HG03095 (cell line): ENCODE measurements at regions not wholly inside any gene's neighbourhood (a gene's known extent, or its start where the extent isn't known, plus 50 kb on each side); places are given as distances from the start of the nearest gene placed in this dataset.

Source experiments
- ATAC-seq: cut with Tn5 transposase; IDR thresholded peaks from one replicate; pipeline ENCODE4 v1.9.1; 2021; ENCODE audit warnings: moderate library complexity; ENCODE audit not compliant: unreplicated experiment

GRCh38 chr3:156760333-156760732, 65.8 kb upstream of the LEKR1 start:
- ATAC-seq = peak; percentile 89

DNA sequence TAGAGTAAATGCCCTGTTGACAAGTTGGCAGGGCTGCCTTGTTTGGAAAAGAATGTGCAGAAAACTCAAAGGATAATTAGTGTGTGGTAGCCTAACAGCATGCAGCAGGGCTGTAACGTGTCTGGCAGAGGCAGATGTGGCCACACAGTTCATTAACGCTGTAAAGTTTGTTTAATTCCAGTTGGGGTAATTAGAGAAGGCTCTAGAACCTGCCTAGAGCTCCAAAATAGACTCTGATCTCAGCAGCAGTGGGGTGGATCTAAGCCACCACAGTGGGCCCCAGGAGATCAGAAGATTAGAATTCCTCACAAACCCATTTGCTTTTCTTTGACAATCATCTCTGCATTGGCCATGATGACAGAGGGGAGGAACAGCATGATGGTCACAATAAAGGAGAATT, 65.1 kb upstream of the LEKR1 start:
- ATAC-seq = no peak

DNA sequence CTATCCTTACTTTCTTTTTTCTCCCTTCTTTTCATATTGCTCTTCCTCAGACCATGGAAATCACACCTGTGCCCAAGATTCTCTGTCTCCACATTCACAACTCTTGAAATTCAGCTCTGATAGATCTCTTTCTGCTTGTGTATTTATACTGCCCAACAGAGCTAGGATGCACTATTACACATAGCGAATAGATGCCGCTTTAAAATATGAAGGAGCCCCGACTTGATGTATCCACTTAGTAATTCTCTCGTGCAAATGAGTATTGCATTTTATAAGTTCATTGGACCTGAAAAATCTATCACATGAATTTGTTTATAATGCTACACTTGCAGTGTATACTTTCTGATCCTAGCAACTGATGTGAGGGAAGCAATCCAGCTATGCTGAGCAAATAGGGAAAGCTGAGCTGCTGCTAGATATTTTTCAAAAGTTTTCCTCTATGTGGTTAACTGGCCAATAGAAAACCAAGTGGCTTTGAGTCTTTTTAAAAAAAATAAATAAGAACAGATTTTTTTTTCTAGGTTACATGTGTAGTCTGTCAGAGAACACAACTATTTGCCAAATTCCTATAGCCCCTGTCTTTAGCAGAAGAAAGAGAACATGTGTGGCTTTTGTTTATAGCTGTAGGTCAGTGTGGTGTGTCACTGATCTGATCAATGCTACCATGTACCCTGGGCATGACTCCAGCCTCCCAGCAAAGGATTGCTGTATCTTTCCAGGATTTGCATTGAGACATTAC, 64.3 kb upstream of the LEKR1 start:
- no peak for ATAC-seq

- no peak for ATAC-seq
Measured at GRCh38 chr3:156762631-156763185, 63.4 kb upstream of the LEKR1 start.

DNA sequence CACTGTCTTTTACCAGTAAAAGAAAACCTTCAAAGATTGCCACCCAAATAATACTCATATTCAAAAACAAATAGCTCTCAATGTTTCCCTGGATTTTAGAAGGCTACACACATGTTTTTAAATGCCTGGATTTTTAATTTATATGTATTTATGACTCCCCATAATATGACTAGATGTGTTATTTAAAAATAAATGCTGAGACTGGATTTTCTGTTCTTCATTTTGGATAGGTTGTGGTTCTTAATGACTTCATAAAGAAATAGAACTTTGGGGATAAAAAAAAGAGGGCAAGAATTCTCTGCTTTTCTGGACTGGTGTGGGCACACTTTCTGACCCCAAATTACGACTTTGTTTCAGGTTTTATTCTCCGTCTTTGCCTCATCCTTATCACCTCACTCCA, 62.8 kb upstream of the LEKR1 start:
- ATAC-seq = no peak

GRCh38 chr3:156763931-156764720, 62.0 kb upstream of the LEKR1 start:
- no peak for ATAC-seq

DNA sequence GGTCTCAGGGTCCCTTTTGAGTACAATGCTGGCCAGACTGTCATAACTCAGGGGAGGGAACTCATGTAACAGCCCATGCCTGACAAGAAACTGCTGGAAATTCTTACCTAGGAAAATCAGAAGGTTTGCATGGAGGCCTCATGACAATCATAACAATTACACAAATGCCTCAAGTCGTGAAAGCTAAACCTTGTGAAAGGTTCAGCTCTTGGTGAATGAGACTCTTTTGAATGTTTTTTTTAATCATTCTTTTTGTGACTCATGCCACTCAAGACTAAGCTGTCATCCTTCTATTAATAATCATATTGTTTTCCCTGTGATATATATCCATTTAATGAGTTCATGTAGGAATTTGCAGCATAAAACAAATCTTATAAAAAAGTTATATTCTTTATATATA, 61.4 kb upstream of the LEKR1 start:
- no peak for ATAC-seq

- ATAC-seq = no peak
Measured at GRCh38 chr3:156768390-156768789, 57.8 kb upstream of the LEKR1 start.

- ATAC-seq = no peak
Measured at GRCh38 chr3:156769721-156770654, 56.2 kb upstream of the LEKR1 start.

- ATAC-seq = no peak
Measured at GRCh38 chr3:156770699-156771414, 55.3 kb upstream of the LEKR1 start.

DNA sequence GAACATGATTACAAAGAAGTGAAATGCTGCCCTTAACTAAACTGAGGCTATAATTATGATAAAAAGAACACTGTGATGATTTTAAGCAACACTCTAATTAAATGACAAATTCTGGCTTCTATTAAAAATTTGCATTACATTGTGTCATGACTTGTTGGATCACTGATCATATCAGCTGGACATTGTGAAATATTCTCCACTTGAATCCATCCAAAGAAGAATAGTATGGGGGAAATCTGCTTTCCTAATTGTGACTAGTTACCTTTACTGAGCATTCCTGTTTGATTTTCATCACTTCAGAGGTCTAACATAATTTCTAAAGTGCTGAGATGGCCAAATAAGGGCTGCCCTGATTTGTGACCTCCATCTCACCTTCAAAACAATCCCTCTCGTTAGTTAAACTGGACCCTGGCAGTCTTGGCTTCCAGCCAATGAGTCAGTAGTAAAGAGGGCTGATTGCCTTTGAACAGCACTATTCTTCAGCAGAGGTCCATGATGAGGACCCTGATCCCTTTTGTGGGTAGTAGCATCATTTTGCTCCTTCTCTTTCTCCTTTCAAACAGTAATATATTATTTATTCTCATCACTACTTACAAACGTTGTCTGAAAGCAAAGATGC, 53.5 kb upstream of the LEKR1 start:
- ATAC-seq = no peak

- no peak for ATAC-seq
Measured at GRCh38 chr3:156776031-156776430, 50.1 kb upstream of the LEKR1 start.
